Astrocyte (in vitro differentiated cells and primary cell): ENCODE measurements at regions not wholly inside any gene's neighbourhood (a gene's known extent, or its start where the extent isn't known, plus 50 kb on each side); places are given as distances from the start of the nearest gene placed in this dataset.

ENCODE experiments used
- DNase-seq: peaks from one replicate; pipeline ENCODE4 v3.0.0-alpha.2; 2010; ENCODE audit warnings: low read depth
- FAIRE-seq: peaks from 2 replicates; lab custom pipeline; 2011; peaks lifted over from hg19 to GRCh38; lab: Jason Lieb, UNC
- H2AFZ ChIP-seq: 2 replicates; pipeline ENCODE4 v1.6.0; 2012; ENCODE audit warnings: low read depth, low read length, inconsistent platforms
- H3K27ac ChIP-seq: 2 replicates; pipeline ENCODE4 v1.5.1; 2011; ENCODE audit warnings: low read depth, low read length, inconsistent platforms
- H3K27me3 ChIP-seq: 2 replicates; pipeline ENCODE4 v1.6.0; 2011; ENCODE audit warnings: low read length, inconsistent platforms; ENCODE audit not compliant: insufficient read depth
- H3K36me3 ChIP-seq: 2 replicates; pipeline ENCODE4 v1.5.1; 2011; ENCODE audit warnings: low read length, inconsistent platforms; ENCODE audit not compliant: insufficient read depth
- H3K4me1 ChIP-seq: 2 replicates; pipeline ENCODE4 v1.5.1; 2011; ENCODE audit warnings: low read length, inconsistent platforms; ENCODE audit not compliant: insufficient read depth
- H3K4me2 ChIP-seq: 2 replicates; pipeline ENCODE4 v1.6.0; 2012; ENCODE audit warnings: low read length, inconsistent platforms
- H3K4me3 ChIP-seq: 2 replicates; pipeline ENCODE4 v1.5.1; 2011; ENCODE audit warnings: low read depth, mild to moderate bottlenecking, low read length, inconsistent platforms; ENCODE audit not compliant: insufficient read depth
- H3K79me2 ChIP-seq: 2 replicates; pipeline ENCODE4 v1.6.0; 2012; ENCODE audit warnings: mild to moderate bottlenecking, low read length, inconsistent platforms; ENCODE audit not compliant: insufficient read depth
- H3K9ac ChIP-seq: 2 replicates; pipeline ENCODE4 v1.6.0; 2012; ENCODE audit warnings: mild to moderate bottlenecking, low read length, inconsistent platforms
- H3K9me3 ChIP-seq: 2 replicates; pipeline ENCODE4 v1.5.1; 2012; ENCODE audit warnings: low read depth, mild to moderate bottlenecking, low read length, inconsistent platforms; ENCODE audit not compliant: insufficient read depth
- H4K20me1 ChIP-seq: 2 replicates; pipeline ENCODE4 v1.6.0; 2012; ENCODE audit warnings: low read length, inconsistent platforms; ENCODE audit not compliant: insufficient read depth
- H3K27ac Mint-ChIP-seq: one replicate; pipeline ENCODE4 v1.8.0; 2021; ENCODE audit warnings: mild to moderate bottlenecking, mixed read lengths; ENCODE audit not compliant: unreplicated experiment
- H3K27me3 Mint-ChIP-seq: one replicate; pipeline ENCODE4 v1.8.0; 2021; ENCODE audit warnings: low read depth, mixed read lengths; ENCODE audit not compliant: unreplicated experiment
- H3K36me3 Mint-ChIP-seq: one replicate; pipeline ENCODE4 v1.8.0; 2021; ENCODE audit warnings: low read depth, mixed read lengths; ENCODE audit not compliant: unreplicated experiment
- H3K4me1 Mint-ChIP-seq: one replicate; pipeline ENCODE4 v1.8.0; 2021; ENCODE audit warnings: low read depth, mixed read lengths; ENCODE audit not compliant: unreplicated experiment
- H3K4me3 Mint-ChIP-seq: one replicate; pipeline ENCODE4 v1.8.0; 2021; ENCODE audit warnings: mild to moderate bottlenecking, moderate library complexity, mixed read lengths; ENCODE audit not compliant: unreplicated experiment
- H3K9me3 Mint-ChIP-seq: one replicate; pipeline ENCODE4 v1.8.0; 2021; ENCODE audit warnings: mild to moderate bottlenecking, mixed read lengths; ENCODE audit not compliant: unreplicated experiment
- CTCF ChIP-seq: IDR thresholded peaks from 2 replicates; pipeline ENCODE4 v1.5.1; 2011; ENCODE audit warnings: low read depth, mild to moderate bottlenecking, inconsistent platforms, low read length, moderate library complexity; ENCODE audit not compliant: insufficient read depth
- EZH2 ChIP-seq: IDR thresholded peaks from 2 replicates; pipeline ENCODE4 v1.6.1; 2012; ENCODE audit warnings: mild to moderate bottlenecking, low read length, inconsistent platforms; ENCODE audit not compliant: insufficient read depth

- H3K4me1 ChIP-seq = no peaks in the 10 kb centered on the region
- no peak overlapping the region for H3K4me3 ChIP-seq
- Mint-ChIP-seq H3K9me3 (no peaks in the 10 kb centered on the region), H3K4me1 (no peaks in the 10 kb centered on the region), H3K27ac (no peak overlapping the region), H3K27me3 (peaks cover 8% of the 10 kb centered on the region), H3K4me3 (no peak overlapping the region), H3K36me3 (no peaks in the 10 kb centered on the region)
- FAIRE-seq (no peak), DNase-seq (no peak)
- no peak overlapping the region for H3K4me2 ChIP-seq
- no peak overlapping the region for H3K9ac ChIP-seq
- H3K9me3 ChIP-seq = no peaks in the 10 kb centered on the region
- TF ChIP-seq EZH2 = no peak
- TF ChIP-seq CTCF = no peak
- H3K27ac ChIP-seq = no peak overlapping the region
- H3K27me3 ChIP-seq = peaks cover 4% of the 10 kb centered on the region
- no peaks in the 10 kb centered on the region for H4K20me1 ChIP-seq
- no peak overlapping the region for H2AFZ ChIP-seq
- no peaks in the 10 kb centered on the region for H3K79me2 ChIP-seq
- no peaks in the 10 kb centered on the region for H3K36me3 ChIP-seq
Observed at GRCh38 chr3:187618722-187619121, 51.5 kb downstream of the SST start.

GRCh38 chr3:187617213-187617612 lies 53.0 kb downstream of the SST start:
- Mint-ChIP-seq H3K9me3 (no peaks in the 10 kb centered on the region), H3K4me3 (no peak overlapping the region), H3K4me1 (no peaks in the 10 kb centered on the region), H3K36me3 (no peaks in the 10 kb centered on the region), H3K27me3 (peaks cover 8% of the 10 kb centered on the region), H3K27ac (no peak overlapping the region)
- FAIRE-seq (no peak), DNase-seq (no peak)
- Histone ChIP-seq H3K27ac (no peak overlapping the region), H3K9ac (no peak overlapping the region), H3K4me3 (no peak overlapping the region), H3K79me2 (no peaks in the 10 kb centered on the region), H4K20me1 (no peaks in the 10 kb centered on the region), H3K4me2 (no peak overlapping the region), H3K27me3 (peaks cover 4% of the 10 kb centered on the region), H3K4me1 (no peaks in the 10 kb centered on the region), H3K36me3 (no peaks in the 10 kb centered on the region), H3K9me3 (no peaks in the 10 kb centered on the region), H2AFZ (no peak overlapping the region)
- TF ChIP-seq EZH2 (no peak), CTCF (no peak)

GRCh38 chr3:187616307-187616972 lies 53.8 kb downstream of the SST start:
- H3K36me3 ChIP-seq = no peaks in the 10 kb centered on the region
- Mint-ChIP-seq H3K27ac (no peak overlapping the region), H3K36me3 (no peaks in the 10 kb centered on the region), H3K4me3 (no peak overlapping the region), H3K4me1 (no peaks in the 10 kb centered on the region), H3K9me3 (no peaks in the 10 kb centered on the region), H3K27me3 (peaks cover 6% of the 10 kb centered on the region)
- H3K9ac ChIP-seq = no peak overlapping the region
- no peak overlapping the region for H3K27ac ChIP-seq
- no peak overlapping the region for H3K4me2 ChIP-seq
- H3K4me3 ChIP-seq = no peak overlapping the region
- no peaks in the 10 kb centered on the region for H3K9me3 ChIP-seq
- DNase-seq = peak; percentile 16
- H3K79me2 ChIP-seq = no peaks in the 10 kb centered on the region
- no peaks in the 10 kb centered on the region for H4K20me1 ChIP-seq
- no peak overlapping the region for H2AFZ ChIP-seq
- FAIRE-seq = no peak
- peaks cover 4% of the 10 kb centered on the region for H3K27me3 ChIP-seq
- TF ChIP-seq EZH2 = no peak
- TF ChIP-seq CTCF = peak; percentile 61
- no peaks in the 10 kb centered on the region for H3K4me1 ChIP-seq
